H1 (cell line): ENCODE measurements at regions not wholly inside any gene's neighbourhood (a gene's known extent, or its start where the extent isn't known, plus 50 kb on each side); places are given as distances from the start of the nearest gene placed in this dataset.

Experiments used
- CTCF ChIA-PET: fragments of 300-600 bp; sonication (Branson Sonifier 250); formaldehyde crosslinking; loops from one replicate; lab custom pipeline; 2021; ENCODE audit not compliant: partially characterized antibody; lab: Charles Lee
- POLR2A ChIA-PET: fragments of 300-600 bp; sonication (Branson Sonifier 250); formaldehyde crosslinking; loops from one replicate; lab custom pipeline; 2021; ENCODE audit warnings: inconsistent platforms; ENCODE audit not compliant: partially characterized antibody; lab: Charles Lee
- DNase-seq, 2 experiments: peaks; one replicate each; pipeline versions ENCODE4 v3.0.0 to v3.0.0-alpha.2; 2010 to 2022; ENCODE audit warnings: low spot score in 2 of 2, low read depth in 1 of 2, mixed read lengths in 1 of 2
- FAIRE-seq: peaks from 2 replicates; lab custom pipeline; 2011; peaks lifted over from hg19 to GRCh38; lab: Jason Lieb, UNC
- H2AFZ ChIP-seq: 2 replicates; pipeline ENCODE4 v1.8.1; 2012; ENCODE audit warnings: low read length, inconsistent platforms
- H2AK5ac ChIP-seq: 2 replicates; pipeline ENCODE4 v1.6.1; 2013; ENCODE audit warnings: low read depth, low read length
- H2BK120ac ChIP-seq: replicated peaks from 2 replicates; pipeline ENCODE3; 2013; ENCODE audit warnings: low read depth, low read length, inconsistent platforms
- H2BK12ac ChIP-seq: 2 replicates; pipeline ENCODE4 v1.6.1; 2013; ENCODE audit warnings: low read depth, low read length
- H2BK15ac ChIP-seq: 2 replicates; pipeline ENCODE4 v1.6.1; 2013; ENCODE audit warnings: low read length
- H2BK20ac ChIP-seq: 2 replicates; pipeline ENCODE4 v1.6.1; 2013; ENCODE audit warnings: low read length
- H2BK5ac ChIP-seq: 2 replicates; pipeline ENCODE4 v1.6.1; 2013; ENCODE audit warnings: low read depth, low read length
- H3K14ac ChIP-seq: 2 replicates; pipeline ENCODE4 v1.6.1; 2013; ENCODE audit warnings: inconsistent platforms; ENCODE audit not compliant: insufficient read length
- H3K18ac ChIP-seq: 2 replicates; pipeline ENCODE4 v1.6.1; 2013; ENCODE audit warnings: low read length; ENCODE audit errors: extremely low read depth
- H3K23ac ChIP-seq: 2 replicates; pipeline ENCODE4 v1.6.1; 2013; ENCODE audit warnings: inconsistent platforms; ENCODE audit not compliant: insufficient read length
- H3K23me2 ChIP-seq: 2 replicates; pipeline ENCODE4 v1.6.1; 2013; ENCODE audit warnings: low read depth, low read length
- H3K27ac ChIP-seq: 2 replicates; pipeline ENCODE4 v1.6.1; 2011; ENCODE audit warnings: low read depth, low read length, inconsistent platforms
- H3K27me3 ChIP-seq, 4 experiments: replicated peaks in 1 of 4; 1 replicate in 1 of 4; 2 replicates in 3 of 4; pipeline versions ENCODE4 v1.6.1 to v1.8.1; 2011 to 2013; ENCODE audit warnings: low read length in 3 of 4, mild to moderate bottlenecking in 3 of 4, inconsistent platforms in 2 of 4, mixed read lengths in 2 of 4, moderate library complexity in 1 of 4; ENCODE audit not compliant: control insufficient read depth in 3 of 4, insufficient read depth in 3 of 4; ENCODE audit errors: extremely low read depth in 1 of 4
- H3K36me3 ChIP-seq, 4 experiments: 2 replicates each; pipeline versions ENCODE4 v1.6.1 to v1.8.1; 2011 to 2013; ENCODE audit warnings: mild to moderate bottlenecking in 4 of 4, low read length in 3 of 4, moderate library complexity in 2 of 4, control low read depth in 1 of 4, inconsistent platforms in 1 of 4; ENCODE audit not compliant: insufficient read depth in 4 of 4, control insufficient read depth in 2 of 4
- H3K4ac ChIP-seq: replicated peaks from 2 replicates; pipeline ENCODE3; 2013; ENCODE audit warnings: low read length, low read depth, mixed read lengths, inconsistent platforms; ENCODE audit not compliant: insufficient read length
- H3K4me1 ChIP-seq, 4 experiments: replicated peaks in 1 of 4; 1 replicate in 1 of 4; 2 replicates in 3 of 4; pipeline versions ENCODE4 v1.6.1 to v1.8.1; 2011 to 2013; ENCODE audit warnings: low read length in 3 of 4, inconsistent platforms in 2 of 4, mixed read lengths in 1 of 4; ENCODE audit not compliant: insufficient read depth in 4 of 4, control insufficient read depth in 3 of 4
- H3K4me2 ChIP-seq, 2 experiments: 2 replicates each; pipeline versions ENCODE4 v1.6.1 to v1.8.1; 2011 to 2013; ENCODE audit warnings: low read depth in 2 of 2, low read length in 2 of 2, control low read depth in 1 of 2, inconsistent platforms in 1 of 2, mild to moderate bottlenecking in 1 of 2; ENCODE audit not compliant: insufficient read depth in 1 of 2
- H3K4me3 ChIP-seq, 4 experiments: fragments of 200-600, 300-600 bp in 1 of 4; sonication (generic), shearing (Covaris generic), sonication (Bioruptor Twin) in 1 of 4; 2 replicates each; pipeline versions ENCODE4 v1.5.1 to v1.8.1; 2011 to 2016; ENCODE audit warnings: low read length in 4 of 4, low read depth in 3 of 4, control low read depth in 2 of 4, inconsistent platforms in 2 of 4, mild to moderate bottlenecking in 2 of 4, mixed read lengths in 1 of 4, moderate library complexity in 1 of 4; ENCODE audit not compliant: insufficient read depth in 2 of 4; ENCODE audit errors: extremely low read depth in 1 of 4
- H3K56ac ChIP-seq: replicated peaks from 2 replicates; pipeline ENCODE3; 2013; ENCODE audit warnings: low read depth, mild to moderate bottlenecking, mixed read lengths, low read length, inconsistent platforms; ENCODE audit not compliant: insufficient read length
- H3K79me1 ChIP-seq: 2 replicates; pipeline ENCODE4 v1.6.1; 2013; ENCODE audit warnings: low read depth, low read length, control low read depth
- H3K79me2 ChIP-seq, 2 experiments: 2 replicates each; pipeline versions ENCODE4 v1.6.1 to v1.8.1; 2012 to 2013; ENCODE audit warnings: low read length in 2 of 2, mild to moderate bottlenecking in 2 of 2, inconsistent platforms in 1 of 2; ENCODE audit not compliant: insufficient read depth in 2 of 2, control insufficient read depth in 1 of 2
- H3K9ac ChIP-seq, 4 experiments: replicated peaks in 1 of 4; 1 replicate in 1 of 4; 2 replicates in 3 of 4; pipeline versions ENCODE4 v1.6.1 to v1.8.1; 2011 to 2013; ENCODE audit warnings: low read depth in 3 of 4, low read length in 3 of 4, control low read depth in 2 of 4, mild to moderate bottlenecking in 2 of 4, moderate library complexity in 2 of 4, inconsistent platforms in 1 of 4; ENCODE audit errors: extremely low read depth in 1 of 4
- H3K9me3 ChIP-seq, 2 experiments: 2 replicates each; pipeline versions ENCODE4 v1.6.1 to v1.8.1; 2012 to 2013; ENCODE audit warnings: mild to moderate bottlenecking in 2 of 2, moderate library complexity in 2 of 2, control low read depth in 1 of 2, inconsistent platforms in 1 of 2, low read depth in 1 of 2, low read length in 1 of 2, mixed read lengths in 1 of 2; ENCODE audit not compliant: insufficient read depth in 2 of 2
- H4K20me1 ChIP-seq, 2 experiments: replicated peaks in 1 of 2; 2 replicates each; pipeline versions ENCODE3 to v1.8.1; 2011 to 2013; ENCODE audit warnings: inconsistent platforms in 2 of 2, low read length in 2 of 2, mild to moderate bottlenecking in 1 of 2; ENCODE audit not compliant: insufficient read depth in 2 of 2, control insufficient read depth in 1 of 2
- H4K5ac ChIP-seq: 2 replicates; pipeline ENCODE4 v1.6.1; 2013; ENCODE audit warnings: low read length, low read depth, mixed read lengths, inconsistent platforms; ENCODE audit not compliant: insufficient read length
- H4K8ac ChIP-seq: 2 replicates; pipeline ENCODE4 v1.8.0; 2013; ENCODE audit warnings: mild to moderate bottlenecking, moderate library complexity, low read length, inconsistent platforms; ENCODE audit not compliant: insufficient read depth; ENCODE audit errors: extremely low read depth
- H4K91ac ChIP-seq: replicated peaks from 2 replicates; pipeline ENCODE3; 2013; ENCODE audit warnings: low read length, mixed read lengths, inconsistent platforms; ENCODE audit not compliant: insufficient read length
- EP300 ChIP-seq, 2 experiments: IDR thresholded peaks; 1 replicate in 1 of 2; 2 replicates in 1 of 2; pipeline ENCODE4 v1.6.1; 2011 to 2012; ENCODE audit warnings: low read depth in 2 of 2, low read length in 2 of 2, mild to moderate bottlenecking in 2 of 2, borderline replicate concordance in 1 of 2, inconsistent platforms in 1 of 2, moderate library complexity in 1 of 2
- RAD21 ChIP-seq, 2 experiments: IDR thresholded peaks in 1 of 2; conservative IDR thresholded peaks in 1 of 2; 2 replicates each; pipeline ENCODE4 v1.6.1; 2011; ENCODE audit warnings: low read depth in 2 of 2, low read length in 2 of 2, improper control_type of control experiment in 1 of 2, inconsistent platforms in 1 of 2, mild to moderate bottlenecking in 1 of 2, moderate library complexity in 1 of 2
- WGBS, 2 experiments: shearing (Covaris generic) in 1 of 2; methylation state at CpG; one replicate each; pipeline versions ENCODE4 v1.1.6 to v1.1.7; 2013 to 2015; ENCODE audit warnings: low lambda C conversion rate in 2 of 2, mixed read lengths in 2 of 2, inconsistent platforms in 1 of 2, low coverage in 1 of 2, missing lambda C conversion rate in 1 of 2; ENCODE audit not compliant: insufficient replicate concordance in 2 of 2, insufficient coverage in 1 of 2, insufficient read length in 1 of 2; ENCODE audit errors: extremely low coverage in 1 of 2, missing lambda C conversion rate in 1 of 2; 5-methylcytosine and 5-hydroxymethylcytosine counted together

DNA sequence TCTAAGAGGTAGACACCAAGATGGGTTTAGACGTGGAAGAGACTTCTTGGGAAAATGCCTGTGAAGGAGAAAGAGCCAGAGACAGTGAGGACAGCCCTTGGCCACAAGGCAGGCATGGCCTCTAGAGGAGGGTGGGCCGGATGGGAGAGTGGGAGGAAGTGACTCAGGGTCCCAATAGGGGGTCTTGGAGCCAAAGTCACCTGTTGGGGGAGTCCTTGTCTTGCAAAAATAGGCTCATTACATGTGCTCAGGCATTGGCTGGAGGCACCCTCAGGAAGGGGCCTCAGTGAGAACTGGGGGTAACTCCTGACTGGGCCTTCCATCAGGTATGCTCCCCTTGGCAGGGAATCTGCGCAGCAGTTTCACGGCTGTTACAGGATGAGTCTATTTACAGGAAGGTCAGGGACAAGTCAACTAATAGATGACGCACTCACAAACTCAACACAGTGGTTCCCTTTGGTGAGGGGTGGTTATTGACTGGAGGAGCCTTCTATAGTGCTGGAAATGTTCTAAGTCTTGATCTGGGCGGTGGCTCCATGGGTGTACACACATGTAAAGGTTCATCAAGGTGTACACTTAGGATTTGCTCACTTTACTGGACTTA, 259.6 kb downstream of the XXYLT1 start:
- H3K79me2 ChIP-seq = no peaks in the 10 kb centered on the region
- H3K18ac ChIP-seq = no peak overlapping the region
- no peak overlapping the region for H3K23ac ChIP-seq
- H3K14ac ChIP-seq = no peak overlapping the region
- H4K20me1 ChIP-seq = no peaks in the 10 kb centered on the region
- no peak overlapping the region for H3K56ac ChIP-seq
- H3K9me3 ChIP-seq = peaks cover 7% of the 10 kb centered on the region in 2 experiments
- peak overlapping the region; percentile 44; the same call in 1 of the 2 replicates for H2BK5ac ChIP-seq
- H3K27ac ChIP-seq = no peak overlapping the region
- no peak overlapping the region for H2BK120ac ChIP-seq
- no peak overlapping the region for H3K9ac ChIP-seq
- H2BK15ac ChIP-seq = no peak overlapping the region
- no peak overlapping the region for H4K5ac ChIP-seq
- no peak overlapping the region; a peak in 1 of 4 replicates for H3K4me2 ChIP-seq
- H3K23me2 ChIP-seq = no peaks in the 10 kb centered on the region; the same call in 1 of the 2 replicates
- no peak overlapping the region for H4K8ac ChIP-seq
- DNase-seq (no peak), FAIRE-seq (no peak)
- peak overlapping the region; percentile 45 for H4K91ac ChIP-seq
- no peak overlapping the region for H2AK5ac ChIP-seq
- no peaks in the 10 kb centered on the region; a peak in 1 of 7 replicates for H3K27me3 ChIP-seq
- H3K4me1 ChIP-seq = peaks cover 0 to 6% (median 2%) of the 10 kb centered on the region in 4 experiments; a peak in 4 of 7 replicates
- peak overlapping the region; percentile 6; the same call in 1 of the 2 replicates for H2BK12ac ChIP-seq
- ChIA-PET CTCF (interaction anchor here (1.3 to 3.7 kb wide), 2 partner anchors 9 to 26 kb away, joined by 5 to 11 read pairs; no protein-coding TSS in a partner anchor), POLR2A (no interaction called here)
- no peaks in the 10 kb centered on the region for H3K36me3 ChIP-seq
- H3K4ac ChIP-seq = no peak overlapping the region
- H3K79me1 ChIP-seq = no peaks in the 10 kb centered on the region
- 65% methylated on average over 6 of the region's 6 CpGs; no CpG with 5 or more reads in 1 of the 2 experiments for WGBS, 2 experiments
- H2BK20ac ChIP-seq = peak overlapping the region; percentile 5; the same call in 1 of the 2 replicates
- TF ChIP-seq EP300 (IDR thresholded peaks at IDR 0.05; ENCODE audit: borderline replicate concordance in 1 of 2, low read depth in 2 of 2, low read length in 2 of 2) (no peak), RAD21 (IDR thresholded peaks at IDR 0.05 in 1 of 2, conservative IDR thresholded peaks at IDR 0.05 in 1 of 2; ENCODE audit: low read depth in 2 of 2, low read length in 2 of 2) (0 out of 4 replicates have a peak, but pooled peaks of 1 of the 2 experiments have one; percentile 5)
- H3K4me3 ChIP-seq = no peak overlapping the region
- no peak overlapping the region for H2AFZ ChIP-seq
